ENCODE measurements at regions not wholly inside any gene's neighbourhood (a gene's known extent, or its start where the extent isn't known, plus 50 kb on each side); places are given as distances from the start of the nearest gene placed in this dataset.

- TF ChIP-seq CTCF (IDR thresholded peaks at IDR 0.05) (no peak), POLR2A (IDR thresholded peaks at IDR 0.05) (no peak)
Measured at GRCh38 chr2:136204971-136205370, 87.0 kb upstream of the CXCR4 start.

All from tibial nerve (tissue), 3 donors.